Pancreas (tissue), 10 donors: ENCODE measurements at regions not wholly inside any gene's neighbourhood (a gene's known extent, or its start where the extent isn't known, plus 50 kb on each side); places are given as distances from the start of the nearest gene placed in this dataset.
A peak's percentile ranks its signal among the peaks of the same experiment; 100 is the strongest.

Experiments
- ATAC-seq, 4 donors: fragments of 200-7000 bp; cut with Tn5 transposase; one replicate each; pipeline versions ENCODE4 v1.8.0 to v1.9.1; 2020; ENCODE audit warnings: mild to moderate bottlenecking in 4 of 4, moderate library complexity in 4 of 4
- DNase-seq, 6 donors: peaks; one replicate each; pipeline ENCODE4 v3.0.0-alpha.2; 2020
- FAIRE-seq: peaks from 2 replicates; lab custom pipeline; 2012; peaks lifted over from hg19 to GRCh38; lab: Jason Lieb, UNC
- H3K27ac ChIP-seq, 4 donors: fragments of 200-600 bp; sonication (generic); 1 replicate in 3 of 4; 2 replicates in 1 of 4; pipeline versions ENCODE4 v1.5.0 to v1.8.0; 2020
- H3K27me3 ChIP-seq, 4 donors: fragments of 200-600 bp; one replicate each; pipeline ENCODE4 v1.8.0; 2021
- H3K36me3 ChIP-seq, 3 donors: fragments of 200-600 bp; sonication (generic) in 1 of 3; one replicate each; pipeline versions ENCODE4 v1.5.0 to v1.8.0; 2020 to 2021
- H3K4me1 ChIP-seq, 3 donors: fragments of 200-600 bp; one replicate each; pipeline ENCODE4 v1.8.0; 2021
- H3K4me3 ChIP-seq, 4 donors: fragments of 200-600 bp; sonication (generic) in 2 of 4; one replicate each; pipeline versions ENCODE4 v1.5.0 to v1.8.0; 2020 to 2021
- H3K9me3 ChIP-seq, 4 donors: fragments of 200-600 bp; one replicate each; pipeline ENCODE4 v1.8.0; 2021
- CTCF ChIP-seq, 4 donors: fragments of 200-600 bp; sonication (generic) in 3 of 4; IDR thresholded peaks; one replicate each; pipeline versions ENCODE4 v1.5.0 to v1.8.0; 2021; ENCODE audit warnings: antibody characterized with exemption in 4 of 4
- WGBS, 2 donors: extraction: QIAGEN DNeasy Blood & Tissue Kit; methylation state at CpG; one replicate each; pipeline ENCODE4 v1.1.7; 2013; 5-methylcytosine and 5-hydroxymethylcytosine counted together
- intact Hi-C, 3 donors: fragments of 100-400 bp; cut with DNase I; formaldehyde crosslinking; loops; one replicate each; pipeline versions ENCODE4 v1.11.1 to v1.14.2; 2022
- donor health status: healthy with polysubstance abuse.
- donor health status: DM: no; HTN: no; CAD: no; lungs with moderate emphysema.
- donor health status: DM: no; HTN: no; CAD: no.
- donor health status: control.
- donor health status: control.
- donor health status: Bipolar disorder and iron deficiency.
- donor health status: DM: yes; HTN: yes; CAD: no.
- donor health status: DM: no; HTN: no; CAD: no.
- donor health status: DM: no; HTN: no; CAD: no.
- donor health status: DM: yes; HTN: yes; CAD: no.

GRCh38 chr6:138685781-138686180 is 87.8 kb upstream of the CCDC28A start:
- H3K27me3 ChIP-seq: no peaks in the 10 kb centered on the region
- no peak overlapping the region for H3K27ac ChIP-seq
- TF ChIP-seq CTCF (IDR thresholded peaks at IDR 0.05): no peak
- ATAC-seq: no peak
- intact Hi-C loops: no loop called here
- H3K36me3 ChIP-seq: no peaks in the 10 kb centered on the region
- H3K4me3 ChIP-seq: no peak overlapping the region
- no peak for DNase-seq
- H3K9me3 ChIP-seq: no peaks in the 10 kb centered on the region
- no peaks in the 10 kb centered on the region for H3K4me1 ChIP-seq
- no peak for FAIRE-seq

- intact Hi-C loops: no loop called here
- H3K4me1 ChIP-seq: peaks cover 0 to 4% (median 0%) of the 10 kb centered on the region in 3 donors
- H3K36me3 ChIP-seq: no peaks in the 10 kb centered on the region
- no peak overlapping the region for H3K4me3 ChIP-seq
- no peak for TF ChIP-seq CTCF (IDR thresholded peaks at IDR 0.05)
- no peaks in the 10 kb centered on the region for H3K27me3 ChIP-seq
- no peak for ATAC-seq
- FAIRE-seq: no peak
- DNase-seq: no peak
- no peaks in the 10 kb centered on the region for H3K9me3 ChIP-seq
- 68 to 77% methylated on average over 4 of the region's 4 CpGs for WGBS, 2 donors
- H3K27ac ChIP-seq: no peak overlapping the region
Observed at GRCh38 chr6:138688580-138688979, 85.0 kb upstream of the CCDC28A start.

- ATAC-seq (no peak), DNase-seq (no peak), FAIRE-seq (no peak)
- no peaks in the 10 kb centered on the region for H3K27me3 ChIP-seq
- no peaks in the 10 kb centered on the region for H3K36me3 ChIP-seq
- WGBS, 2 donors: 87 to 92% methylated on average over 6 of the region's 6 CpGs
- no peak overlapping the region for H3K4me3 ChIP-seq
- no peaks in the 10 kb centered on the region for H3K9me3 ChIP-seq
- peaks cover 0 to 4% (median 0%) of the 10 kb centered on the region in 3 donors for H3K4me1 ChIP-seq
- H3K27ac ChIP-seq: no peak overlapping the region
- TF ChIP-seq CTCF (IDR thresholded peaks at IDR 0.05): no peak
- intact Hi-C loops: loop anchor here in 2 of 3 donors (10.0 kb wide), 1 partner anchor 75 kb away; no protein-coding TSS in a partner anchor
Observed at GRCh38 chr6:138689849-138690248, 83.7 kb upstream of the CCDC28A start.

- DNase-seq: no peak
- Histone ChIP-seq H3K9me3 (no peaks in the 10 kb centered on the region), H3K4me1 (peaks cover 0 to 4% (median 0%) of the 10 kb centered on the region in 3 donors), H3K27ac (no peak overlapping the region), H3K4me3 (peak overlapping the region in 2 of 4 donors; percentile 90 to 95), H3K36me3 (no peaks in the 10 kb centered on the region), H3K27me3 (no peaks in the 10 kb centered on the region)
- no peak for FAIRE-seq
- WGBS, 2 donors: 64 to 67% methylated on average over 11 of the region's 11 CpGs
- intact Hi-C loops: loop anchor here in 2 of 3 donors (10.0 kb wide), 1 partner anchor 74 kb away; no protein-coding TSS in a partner anchor
- no peak for TF ChIP-seq CTCF (IDR thresholded peaks at IDR 0.05)
- no peak for ATAC-seq
Observed at GRCh38 chr6:138690975-138691594, 82.5 kb upstream of the CCDC28A start.

- Histone ChIP-seq H3K9me3 (no peaks in the 10 kb centered on the region), H3K36me3 (no peaks in the 10 kb centered on the region), H3K27ac (peak overlapping the region in 3 of 4 donors; percentile 75 to 83 (median 80)), H3K4me3 (peak overlapping the region; percentile 75 to 95 (median 87)), H3K27me3 (no peaks in the 10 kb centered on the region), H3K4me1 (peaks cover 0 to 4% (median 0%) of the 10 kb centered on the region in 3 donors)
- TF ChIP-seq CTCF (IDR thresholded peaks at IDR 0.05): no peak
- FAIRE-seq (no peak), ATAC-seq (peak; percentile 18 to 44 (median 30)), DNase-seq (peak in 1 of 6 donors; percentile 27)
- intact Hi-C loops: loop anchor here in 2 of 3 donors (10.0 kb wide), 1 partner anchor 73 kb away; no protein-coding TSS in a partner anchor
- 3 to 5% methylated on average over 14 of the region's 14 CpGs for whole genome bisulfite sequencing, 2 donors
Observed at GRCh38 chr6:138691595-138692057, 81.9 kb upstream of the CCDC28A start.
